Cardiac fibroblast (primary cell): ENCODE measurements at regions not wholly inside any gene's neighbourhood (a gene's known extent, or its start where the extent isn't known, plus 50 kb on each side); places are given as distances from the start of the nearest gene placed in this dataset.

Experiments
- DNase-seq, 2 donors: peaks; one replicate each; pipeline versions ENCODE4 v3.0.0 to v3.0.0-alpha.2; 2010; ENCODE audit warnings: low read depth in 2 of 2
- H3K4me3 ChIP-seq, 2 donors: replicated peaks in 1 of 2; 1 replicate in 1 of 2; 2 replicates in 1 of 2; pipeline ENCODE4 v1.5.1; 2011; ENCODE audit warnings: low read depth in 2 of 2, low read length in 2 of 2, mild to moderate bottlenecking in 2 of 2, moderate library complexity in 1 of 2
- TF ChIP-seq, protein P1 (sequence below): IDR thresholded peaks from one replicate; pipeline ENCODE4 v1.5.1; 2011; ENCODE audit warnings: low read depth, mild to moderate bottlenecking, low read length, inconsistent platforms

DNA sequence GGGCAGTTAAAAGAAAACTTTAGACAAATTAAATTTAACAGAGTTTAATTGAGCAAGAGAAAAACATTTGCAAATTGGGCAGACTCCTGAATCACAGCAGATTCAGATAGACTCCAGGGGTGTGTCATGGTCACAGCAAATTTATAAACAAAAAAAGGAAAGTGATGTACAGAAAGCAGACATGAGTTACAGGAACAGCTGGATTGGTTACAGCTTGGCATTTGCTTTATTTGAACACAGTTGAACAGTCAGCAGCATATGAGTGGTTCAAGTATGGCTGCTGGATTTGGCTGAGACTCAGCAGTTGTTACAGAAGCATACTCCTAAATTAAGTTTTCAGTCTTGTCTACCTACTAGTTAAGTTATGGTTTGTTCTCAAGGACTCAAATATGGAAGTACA lies 82.3 kb upstream of the NYAP2 start:
- TF ChIP-seq, protein P1, sequence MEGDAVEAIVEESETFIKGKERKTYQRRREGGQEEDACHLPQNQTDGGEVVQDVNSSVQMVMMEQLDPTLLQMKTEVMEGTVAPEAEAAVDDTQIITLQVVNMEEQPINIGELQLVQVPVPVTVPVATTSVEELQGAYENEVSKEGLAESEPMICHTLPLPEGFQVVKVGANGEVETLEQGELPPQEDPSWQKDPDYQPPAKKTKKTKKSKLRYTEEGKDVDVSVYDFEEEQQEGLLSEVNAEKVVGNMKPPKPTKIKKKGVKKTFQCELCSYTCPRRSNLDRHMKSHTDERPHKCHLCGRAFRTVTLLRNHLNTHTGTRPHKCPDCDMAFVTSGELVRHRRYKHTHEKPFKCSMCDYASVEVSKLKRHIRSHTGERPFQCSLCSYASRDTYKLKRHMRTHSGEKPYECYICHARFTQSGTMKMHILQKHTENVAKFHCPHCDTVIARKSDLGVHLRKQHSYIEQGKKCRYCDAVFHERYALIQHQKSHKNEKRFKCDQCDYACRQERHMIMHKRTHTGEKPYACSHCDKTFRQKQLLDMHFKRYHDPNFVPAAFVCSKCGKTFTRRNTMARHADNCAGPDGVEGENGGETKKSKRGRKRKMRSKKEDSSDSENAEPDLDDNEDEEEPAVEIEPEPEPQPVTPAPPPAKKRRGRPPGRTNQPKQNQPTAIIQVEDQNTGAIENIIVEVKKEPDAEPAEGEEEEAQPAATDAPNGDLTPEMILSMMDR, result no peak
- no peak for DNase-seq
- no peak overlapping the region for H3K4me3 ChIP-seq

DNA sequence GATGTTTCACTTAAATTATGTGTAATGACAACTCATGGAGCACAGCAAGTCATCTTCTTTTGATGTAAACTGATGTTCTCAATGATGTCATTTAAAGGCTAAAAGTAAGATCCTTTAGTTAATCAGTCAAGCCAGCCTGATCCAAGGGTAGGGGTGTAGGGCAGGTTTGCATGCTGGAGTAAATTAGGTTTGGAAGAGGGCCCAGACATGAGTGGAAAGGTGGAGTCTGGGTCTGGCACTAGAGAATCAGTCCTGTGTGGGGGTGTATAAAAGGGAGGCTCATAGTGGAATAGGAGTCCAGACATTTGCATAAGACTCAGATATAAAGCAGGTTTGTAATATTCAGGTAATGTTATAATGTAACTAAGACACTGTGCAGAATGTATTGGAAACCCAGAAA lies 88.8 kb upstream of the NYAP2 start:
- no peak overlapping the region for H3K4me3 ChIP-seq
- TF ChIP-seq, protein P1, result no peak
- no peak for DNase-seq

DNA sequence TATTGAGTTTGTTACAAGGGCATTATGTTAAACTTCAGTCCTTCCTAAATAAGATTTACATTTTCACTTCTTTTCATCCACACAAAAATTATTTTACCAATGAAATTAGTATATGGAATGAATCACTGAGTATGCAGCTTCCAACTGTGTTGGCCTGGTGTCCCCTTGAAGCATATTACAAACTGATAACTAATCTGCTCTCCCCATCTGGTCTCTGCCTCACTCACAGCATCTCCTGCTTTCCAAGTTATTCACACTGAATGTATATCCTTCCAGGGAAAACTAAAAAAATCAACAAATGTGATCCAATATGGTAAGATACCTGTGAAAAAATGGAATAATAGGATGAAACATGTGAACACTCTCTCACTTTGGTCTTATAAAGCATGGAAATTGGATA lies 90.0 kb upstream of the NYAP2 start:
- DNase-seq, result no peak
- TF ChIP-seq, protein P1, result no peak
- no peak overlapping the region for H3K4me3 ChIP-seq

DNA sequence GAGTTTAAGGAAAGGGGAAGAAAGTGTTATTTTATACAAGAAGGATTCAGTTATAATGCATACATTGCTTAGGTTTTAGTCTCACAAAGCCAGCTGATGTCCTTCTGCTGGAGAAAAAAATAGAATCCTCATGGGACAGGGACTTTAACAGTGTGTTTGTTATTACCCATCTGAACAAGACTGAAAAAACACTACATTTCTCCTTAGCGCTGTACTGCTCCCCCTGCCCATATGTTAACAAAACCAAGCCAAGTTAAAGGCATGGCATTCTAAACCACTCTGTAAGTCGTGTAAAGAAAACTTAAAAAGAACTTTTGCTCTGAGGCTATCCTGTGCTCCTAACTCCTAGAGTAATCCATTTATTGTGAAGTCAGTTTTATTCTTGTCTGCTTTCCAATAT lies 102.6 kb upstream of the NYAP2 start:
- TF ChIP-seq, protein P1, result no peak
- DNase-seq, result no peak
- H3K4me3 ChIP-seq, result no peak overlapping the region

DNA sequence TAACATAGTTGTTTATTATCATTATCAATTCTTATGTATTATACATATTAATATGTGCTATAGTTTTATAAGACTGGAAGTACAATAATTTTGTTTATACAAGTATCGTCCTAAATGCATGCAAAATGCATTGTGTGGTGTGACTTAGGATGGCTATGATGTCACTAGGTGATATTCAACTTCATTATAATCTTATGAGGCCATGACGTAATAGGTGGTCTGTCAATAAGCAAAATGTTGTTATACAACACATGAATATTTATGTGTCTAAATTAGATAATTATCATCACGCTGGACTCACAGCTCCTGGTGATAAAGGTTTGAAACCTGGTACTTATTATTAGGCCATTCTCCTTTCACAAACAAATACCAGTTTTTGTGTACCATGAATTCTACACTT lies 104.4 kb upstream of the NYAP2 start:
- no peak overlapping the region for H3K4me3 ChIP-seq
- TF ChIP-seq, protein P1, result no peak
- DNase-seq, result no peak

DNA sequence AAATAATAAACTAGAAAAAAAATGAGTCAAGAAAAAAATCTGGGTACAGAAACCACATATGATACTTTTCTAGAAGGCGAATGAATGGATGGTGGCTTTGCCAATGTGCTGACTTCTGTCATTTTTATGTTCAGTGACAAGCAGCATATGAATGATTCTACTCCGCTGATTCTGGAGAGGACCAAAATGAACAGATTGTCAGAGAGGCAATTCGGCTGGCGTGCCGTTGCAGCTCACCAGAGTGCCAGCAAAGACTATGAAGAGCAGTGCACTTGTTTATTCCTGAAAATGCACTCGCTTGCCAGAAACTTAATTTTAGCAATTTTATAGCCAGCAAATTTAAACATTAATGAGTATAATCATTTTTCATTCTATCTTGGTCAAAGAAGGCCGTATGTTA lies 105.9 kb upstream of the NYAP2 start:
- DNase-seq, result no peak
- TF ChIP-seq, protein P1, result no peak
- no peak overlapping the region for H3K4me3 ChIP-seq

DNA sequence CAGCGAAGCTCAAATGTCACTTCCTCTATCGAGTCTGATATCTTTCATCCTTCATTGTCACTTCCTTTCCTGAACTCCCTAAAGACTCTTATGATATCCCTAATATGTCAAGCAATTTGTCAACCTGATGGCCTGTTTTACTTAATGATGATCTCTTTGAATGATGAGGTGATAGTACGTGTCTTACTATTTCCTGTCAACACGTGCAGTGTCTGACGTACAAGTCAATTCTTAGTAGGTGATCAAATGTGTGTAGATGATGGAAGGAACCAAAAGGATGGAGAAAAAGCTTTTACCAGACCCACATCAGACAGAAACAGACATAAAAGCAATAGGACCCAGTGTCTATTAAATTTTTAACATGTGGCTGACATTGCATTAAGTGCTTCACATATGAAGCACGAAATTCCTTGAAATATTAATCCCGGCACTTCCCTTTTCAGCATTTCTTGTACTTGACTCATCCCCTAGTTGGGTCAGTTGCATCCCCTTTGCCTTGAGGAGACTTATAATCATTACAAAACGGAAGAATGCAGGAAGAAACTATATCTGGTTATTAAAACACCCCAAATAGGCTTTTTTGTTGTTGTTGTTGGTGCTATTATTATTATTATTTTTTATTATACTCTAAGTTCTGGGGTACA lies 108.6 kb upstream of the NYAP2 start:
- no peak for DNase-seq
- no peak overlapping the region for H3K4me3 ChIP-seq
- TF ChIP-seq, protein P1, result no peak
